PC-3 (cell line): ENCODE measurements at regions not wholly inside any gene's neighbourhood (a gene's known extent, or its start where the extent isn't known, plus 50 kb on each side); places are given as distances from the start of the nearest gene placed in this dataset.
A peak's percentile ranks its signal among the peaks of the same experiment; 100 is the strongest.

Experiments
- ATAC-seq: fragments of 200-7000 bp; cut with Tn5 transposase; 2 replicates; pipeline ENCODE4 v1.9.1; 2020; ENCODE audit warnings: mild to moderate bottlenecking, moderate library complexity
- BruUV-seq: library from RNA; stranded (reverse); fragments of 400-500 nt; replicated peaks from 2 replicates; lab custom pipeline; 2021; lab: Mats Ljungman, UMichigan
- CTCF ChIA-PET: fragments of 300-600 bp; sonication (Branson Sonifier 250); formaldehyde crosslinking; loops from one replicate; lab custom pipeline; 2022; ENCODE audit warnings: antibody characterized with exemption; lab: Charles Lee
- POLR2A ChIA-PET: fragments of 300-600 bp; sonication (Branson Sonifier 250); formaldehyde crosslinking; loops from one replicate; lab custom pipeline; 2022; ENCODE audit warnings: antibody characterized with exemption; ENCODE audit not compliant: unreplicated experiment; lab: Charles Lee
- DNase-seq: peaks from one replicate; pipeline ENCODE4 v3.0.0-alpha.2; 2015
- H2AFZ ChIP-seq: fragments of 300-600 bp; sonication (generic); 2 replicates; pipeline ENCODE4 v1.6.0; 2016; ENCODE audit warnings: antibody characterized with exemption, low read length
- H3F3A ChIP-seq: fragments of 300-600 bp; sonication (generic); one replicate; pipeline ENCODE4 v1.6.0; 2017; ENCODE audit warnings: antibody characterized with exemption, low read length, control low read depth, mild to moderate bottlenecking; ENCODE audit not compliant: unreplicated experiment
- H3K27ac ChIP-seq: fragments of 300-600 bp; sonication (generic); 2 replicates; pipeline ENCODE4 v1.5.1; 2016; ENCODE audit warnings: mild to moderate bottlenecking, low read length
- H3K27me3 ChIP-seq: fragments of 300-600 bp; sonication (generic); 2 replicates; pipeline ENCODE4 v1.6.1; 2016; ENCODE audit warnings: low read length, mixed read lengths
- H3K36me3 ChIP-seq: fragments of 300-600 bp; sonication (generic); 2 replicates; pipeline ENCODE4 v1.6.1; 2016; ENCODE audit warnings: low read depth, mixed run types, low read length, mixed read lengths
- H3K4me1 ChIP-seq: fragments of 300-600 bp; sonication (generic); 2 replicates; pipeline ENCODE4 v1.5.1; 2016; ENCODE audit warnings: low read length; ENCODE audit not compliant: insufficient read depth
- H3K4me2 ChIP-seq: fragments of 300-600 bp; sonication (generic); 2 replicates; pipeline ENCODE4 v1.6.0; 2016; ENCODE audit warnings: low read length
- H3K4me3 ChIP-seq: fragments of 300-600 bp; sonication (generic); 2 replicates; pipeline ENCODE4 v1.5.1; 2016; ENCODE audit warnings: mild to moderate bottlenecking, low read length, mixed read lengths
- H3K79me2 ChIP-seq: fragments of 300-600 bp; sonication (generic); 2 replicates; pipeline ENCODE4 v1.6.1; 2017; ENCODE audit warnings: low read length, mixed read lengths
- H3K9ac ChIP-seq: fragments of 300-600 bp; sonication (generic); 2 replicates; pipeline ENCODE4 v1.6.0; 2016; ENCODE audit warnings: mild to moderate bottlenecking, low read length
- H3K9me2 ChIP-seq: fragments of 300-600 bp; sonication (generic); replicated peaks from 2 replicates; pipeline ENCODE4 v1.6.1; 2016; ENCODE audit warnings: mixed run types, low read length, mixed read lengths
- H3K9me3 ChIP-seq: fragments of 300-600 bp; sonication (generic); 2 replicates; pipeline ENCODE4 v1.6.1; 2016; ENCODE audit warnings: low read length, mixed read lengths
- H4K20me1 ChIP-seq: fragments of 300-600 bp; sonication (generic); 2 replicates; pipeline ENCODE4 v1.6.1; 2016; ENCODE audit warnings: low read length, mixed read lengths
- EZH2 ChIP-seq: fragments of 300-600 bp; sonication (generic); IDR thresholded peaks from one replicate; pipeline ENCODE4 v1.6.1; 2017; ENCODE audit warnings: antibody characterized with exemption, mild to moderate bottlenecking, low read length; ENCODE audit not compliant: unreplicated experiment
- EZH2phosphoT487 ChIP-seq: fragments of 300-600 bp; sonication (generic); IDR thresholded peaks from 2 replicates; pipeline ENCODE4 v1.6.1; 2018; ENCODE audit warnings: mild to moderate bottlenecking, antibody characterized with exemption, low read length, borderline replicate concordance
- intact Hi-C: fragments of 100-400 bp; cut with micrococcal nuclease; formaldehyde crosslinking; loops from 2 replicates; pipeline ENCODE4 v1.9.0; 2023
- TF ChIP-seq, protein P1 (sequence below): fragments of 300-600 bp; sonication (generic); conservative IDR thresholded peaks from 2 replicates; pipeline ENCODE4 v1.5.1; 2017; ENCODE audit warnings: antibody characterized with exemption, low read depth, mild to moderate bottlenecking, low read length

DNA sequence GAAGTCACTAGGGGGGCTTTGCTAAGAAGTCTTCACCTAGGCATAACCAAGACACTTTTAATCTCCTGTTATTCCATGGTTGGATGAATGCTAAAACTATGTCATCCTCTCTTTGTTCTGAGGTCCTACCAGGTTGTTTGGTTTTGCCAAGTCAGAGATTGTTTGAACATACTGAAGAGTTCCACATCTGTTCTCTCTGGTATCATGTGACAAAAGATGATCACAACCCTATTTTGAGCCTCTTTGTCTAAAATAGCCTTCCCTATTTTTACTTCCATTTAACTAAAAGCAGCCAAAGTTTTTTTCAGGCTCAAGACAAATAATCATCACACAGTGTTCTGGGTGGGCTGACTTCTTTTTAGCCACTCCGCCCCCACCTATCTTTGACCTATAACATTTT is 218.4 kb upstream of the LMCD1 start:
- Histone ChIP-seq H3K9me3 (no peaks in the 10 kb centered on the region), H3K36me3 (no peaks in the 10 kb centered on the region), H2AFZ (no peak overlapping the region), H3K27ac (peak overlapping the region; percentile 28), H3K27me3 (no peaks in the 10 kb centered on the region), H3K4me1 (peaks cover 19% of the 10 kb centered on the region), H3K79me2 (no peaks in the 10 kb centered on the region), H3K4me2 (no peak overlapping the region), H3K4me3 (no peak overlapping the region), H4K20me1 (no peaks in the 10 kb centered on the region), H3K9me2 (no peaks in the 10 kb centered on the region), H3F3A (no peaks in the 10 kb centered on the region), H3K9ac (no peak overlapping the region)
- intact Hi-C loops, result no loop called here
- TF ChIP-seq EZH2, result no peak
- no peak for TF ChIP-seq EZH2phosphoT487
- TF ChIP-seq, protein P1, sequence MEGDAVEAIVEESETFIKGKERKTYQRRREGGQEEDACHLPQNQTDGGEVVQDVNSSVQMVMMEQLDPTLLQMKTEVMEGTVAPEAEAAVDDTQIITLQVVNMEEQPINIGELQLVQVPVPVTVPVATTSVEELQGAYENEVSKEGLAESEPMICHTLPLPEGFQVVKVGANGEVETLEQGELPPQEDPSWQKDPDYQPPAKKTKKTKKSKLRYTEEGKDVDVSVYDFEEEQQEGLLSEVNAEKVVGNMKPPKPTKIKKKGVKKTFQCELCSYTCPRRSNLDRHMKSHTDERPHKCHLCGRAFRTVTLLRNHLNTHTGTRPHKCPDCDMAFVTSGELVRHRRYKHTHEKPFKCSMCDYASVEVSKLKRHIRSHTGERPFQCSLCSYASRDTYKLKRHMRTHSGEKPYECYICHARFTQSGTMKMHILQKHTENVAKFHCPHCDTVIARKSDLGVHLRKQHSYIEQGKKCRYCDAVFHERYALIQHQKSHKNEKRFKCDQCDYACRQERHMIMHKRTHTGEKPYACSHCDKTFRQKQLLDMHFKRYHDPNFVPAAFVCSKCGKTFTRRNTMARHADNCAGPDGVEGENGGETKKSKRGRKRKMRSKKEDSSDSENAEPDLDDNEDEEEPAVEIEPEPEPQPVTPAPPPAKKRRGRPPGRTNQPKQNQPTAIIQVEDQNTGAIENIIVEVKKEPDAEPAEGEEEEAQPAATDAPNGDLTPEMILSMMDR, result no peak
- DNase-seq (peak; percentile 4), ATAC-seq (no peak)
- ChIA-PET POLR2A (no interaction called here), CTCF (no interaction called here)
- BruUV-seq, result no TSS peak

DNA sequence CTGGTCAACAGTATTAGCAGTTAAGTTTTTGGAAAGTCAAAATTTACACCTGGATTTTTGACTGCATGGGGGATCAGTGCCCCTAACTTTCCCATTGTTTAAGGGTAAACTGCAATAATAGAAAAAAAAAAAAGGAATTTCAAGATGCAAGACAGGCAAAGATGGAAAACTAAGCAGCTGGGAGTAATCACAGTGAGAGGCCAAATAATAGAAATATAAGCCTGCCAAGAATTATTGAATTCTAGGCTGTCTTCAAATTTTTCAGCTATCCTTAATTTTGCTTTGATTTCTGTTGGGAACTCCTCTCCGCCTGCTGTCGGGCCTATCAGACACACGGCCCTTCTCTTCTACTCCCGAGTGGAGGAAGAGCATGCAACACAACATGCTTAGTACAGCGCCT is 215.5 kb upstream of the LMCD1 start:
- Histone ChIP-seq H3K9ac (no peak overlapping the region), H2AFZ (no peak overlapping the region), H3K4me3 (no peak overlapping the region), H3F3A (no peaks in the 10 kb centered on the region), H3K9me2 (no peaks in the 10 kb centered on the region), H3K79me2 (no peaks in the 10 kb centered on the region), H3K4me2 (no peak overlapping the region), H3K36me3 (no peaks in the 10 kb centered on the region), H3K4me1 (peaks cover 19% of the 10 kb centered on the region), H3K9me3 (no peaks in the 10 kb centered on the region), H3K27ac (no peak overlapping the region), H3K27me3 (no peaks in the 10 kb centered on the region), H4K20me1 (no peaks in the 10 kb centered on the region)
- ATAC-seq (no peak), DNase-seq (no peak)
- no TSS peak for BruUV-seq
- no peak for TF ChIP-seq EZH2
- TF ChIP-seq, protein P1, result no peak
- no peak for TF ChIP-seq EZH2phosphoT487
- ChIA-PET POLR2A (no interaction called here), CTCF (interaction anchor here (0.7 kb wide), 1 partner anchor 1357 kb away, joined by 5 read pairs; no protein-coding TSS in a partner anchor)
- intact Hi-C loops, result no loop called here

DNA sequence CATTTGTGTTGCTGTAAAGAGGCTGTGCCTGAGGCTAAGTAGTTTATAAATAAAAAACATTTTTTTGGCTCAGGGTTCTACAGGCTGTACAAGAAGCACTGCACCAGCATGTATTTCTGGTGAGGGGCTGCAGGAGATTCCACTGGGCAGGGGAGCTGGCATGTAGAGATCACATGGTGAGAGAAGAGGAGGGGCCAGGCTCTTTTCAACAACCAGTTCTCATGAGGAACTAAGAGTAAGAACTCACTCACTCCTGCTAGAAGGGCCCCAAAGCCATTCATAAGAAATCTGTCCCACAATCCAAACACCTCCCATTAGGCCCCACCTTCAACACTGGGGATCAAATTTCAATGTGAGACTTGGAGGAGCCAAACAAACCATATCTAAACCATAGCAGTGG is 214.9 kb upstream of the LMCD1 start:
- H3K36me3 ChIP-seq, result no peaks in the 10 kb centered on the region
- H3K27ac ChIP-seq, result no peak overlapping the region
- intact Hi-C loops, result no loop called here
- ATAC-seq (no peak), DNase-seq (no peak)
- ChIA-PET CTCF (interaction anchor here (0.7 kb wide), 1 partner anchor 1358 kb away, joined by 5 read pairs; no protein-coding TSS in a partner anchor), POLR2A (no interaction called here)
- 0 out of 2 replicates have a peak, but pooled peaks cover 4% of the 10 kb centered on the region for H3K27me3 ChIP-seq
- TF ChIP-seq EZH2, result no peak
- no peak overlapping the region for H3K4me2 ChIP-seq
- H2AFZ ChIP-seq, result no peak overlapping the region
- H3K4me3 ChIP-seq, result no peak overlapping the region
- no peaks in the 10 kb centered on the region for H3F3A ChIP-seq
- H3K4me1 ChIP-seq, result peaks cover 16% of the 10 kb centered on the region
- no peaks in the 10 kb centered on the region for H4K20me1 ChIP-seq
- no peaks in the 10 kb centered on the region for H3K9me2 ChIP-seq
- BruUV-seq, result no TSS peak
- H3K9ac ChIP-seq, result no peak overlapping the region
- no peaks in the 10 kb centered on the region for H3K79me2 ChIP-seq
- no peaks in the 10 kb centered on the region for H3K9me3 ChIP-seq
